GM21737 (cell line): ENCODE measurements at regions not wholly inside any gene's neighbourhood (a gene's known extent, or its start where the extent isn't known, plus 50 kb on each side); places are given as distances from the start of the nearest gene placed in this dataset.
"Not testable (repeated sequence)": the region's sequence is repeated elsewhere in the genome, so short reads cannot be mapped to it uniquely, and the experiment has no call there.

ENCODE experiments used
- ATAC-seq: cut with Tn5 transposase; IDR thresholded peaks from one replicate; pipeline ENCODE4 v1.9.1; 2021; ENCODE audit warnings: mild to moderate bottlenecking, moderate library complexity; ENCODE audit not compliant: unreplicated experiment

DNA sequence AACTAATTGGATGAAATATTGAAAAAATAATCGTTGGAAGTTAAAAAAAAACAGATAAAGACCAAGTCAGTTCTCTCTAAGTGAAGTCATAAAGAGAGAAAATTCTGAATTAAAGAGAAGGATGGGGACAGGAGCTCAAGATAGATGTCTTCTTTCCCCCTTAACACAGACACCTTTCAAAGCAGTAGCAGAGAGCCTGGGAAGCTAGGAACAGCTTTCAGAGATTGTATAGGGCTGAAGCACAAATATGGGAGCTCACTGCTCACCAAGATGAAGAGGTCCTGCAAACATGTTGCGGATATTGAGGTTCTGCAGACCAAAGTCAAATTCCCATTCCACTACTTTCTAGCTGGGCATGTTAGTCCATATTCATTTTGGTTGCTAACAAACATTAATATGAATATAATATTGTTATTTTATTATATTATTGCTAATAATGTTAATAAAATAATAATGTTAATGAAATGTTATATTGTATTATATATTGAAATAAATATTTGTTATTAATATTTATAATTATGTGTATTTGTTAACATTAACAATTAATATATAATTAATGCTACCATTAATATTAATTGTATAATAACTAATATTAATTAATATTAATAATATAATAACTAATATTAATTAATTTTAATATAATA is 319.1 kb downstream of the OXSM start:
- no peak for ATAC-seq

DNA sequence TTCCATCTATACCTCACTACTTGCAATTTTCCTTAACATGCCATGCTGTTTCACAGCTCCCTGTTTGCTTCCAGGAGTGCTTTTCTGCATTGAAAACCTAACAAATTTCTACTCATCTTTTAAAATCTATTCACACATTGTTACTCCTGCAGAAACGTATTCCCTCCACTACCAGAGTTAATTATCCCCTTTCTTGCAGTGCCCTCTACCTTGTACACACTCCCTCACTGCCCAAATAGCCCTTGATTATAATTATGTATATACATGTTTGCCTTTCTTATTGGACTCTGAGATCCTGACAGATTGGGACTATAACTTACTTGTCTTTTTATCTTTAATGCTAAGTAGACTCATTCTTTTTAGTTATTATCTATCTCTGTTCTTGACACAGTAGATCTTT is 325.0 kb downstream of the OXSM start:
- no peak for ATAC-seq

DNA sequence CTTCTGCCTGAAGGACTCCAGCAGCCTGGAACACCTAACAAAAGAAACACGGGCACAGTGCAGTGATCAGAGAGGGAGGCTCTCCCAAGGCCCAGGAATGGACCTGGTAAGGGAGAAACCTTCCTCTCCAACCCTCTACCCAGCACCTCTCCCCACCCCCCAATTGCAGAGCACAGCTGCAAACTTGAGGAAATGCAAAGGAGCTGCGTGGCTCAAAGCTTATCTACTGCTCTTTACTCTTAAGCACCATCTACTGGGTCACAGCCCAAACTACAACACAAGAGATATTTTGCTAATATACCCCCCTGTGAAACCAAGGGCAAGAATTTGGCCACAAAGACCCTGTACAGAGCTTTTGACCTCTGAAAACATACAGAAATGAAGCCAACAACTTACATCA is 328.3 kb downstream of the OXSM start:
- no peak for ATAC-seq

DNA sequence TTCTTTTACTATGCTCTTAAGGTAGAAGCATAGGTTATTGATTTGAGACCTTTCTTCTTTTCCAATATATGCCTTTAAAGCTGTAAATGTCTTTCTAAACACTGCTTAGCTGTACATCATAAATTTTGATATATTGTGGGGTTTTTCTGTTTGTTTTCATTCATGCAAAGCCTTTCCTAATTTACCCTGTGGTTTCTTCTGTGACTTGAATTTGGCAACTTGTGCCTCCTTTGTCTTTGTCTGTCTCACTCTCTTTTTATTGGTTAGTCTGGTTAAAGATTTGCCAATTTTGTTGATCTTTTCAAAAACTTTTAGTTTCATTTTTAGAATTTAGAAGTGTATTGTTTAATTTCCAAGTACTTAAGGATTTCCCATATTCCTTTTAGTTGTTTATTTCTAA is 343.1 kb downstream of the OXSM start:
- ATAC-seq = no peak

DNA sequence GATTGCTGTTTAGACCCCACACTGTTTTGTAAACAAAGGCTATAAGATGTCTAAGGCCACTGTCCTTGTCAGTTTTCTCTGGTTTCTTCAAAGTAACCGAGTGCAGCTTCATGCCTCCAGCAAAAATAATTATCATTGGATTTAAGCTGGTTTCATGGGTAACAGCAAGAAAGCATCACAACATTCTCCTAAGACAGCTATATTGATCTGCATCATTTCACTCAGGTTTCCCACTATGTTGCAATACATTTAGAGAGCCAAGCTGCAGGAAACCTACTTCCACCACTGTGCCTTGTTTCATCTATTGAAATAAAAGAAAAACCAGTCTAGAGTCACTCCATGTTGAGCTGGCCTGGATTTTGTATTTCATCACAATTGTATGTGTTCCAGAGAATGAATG is 351.4 kb downstream of the OXSM start:
- no peak for ATAC-seq

- no peak for ATAC-seq
Measured at GRCh38 chr3:26145769-26146168, 355.9 kb downstream of the OXSM start.

DNA sequence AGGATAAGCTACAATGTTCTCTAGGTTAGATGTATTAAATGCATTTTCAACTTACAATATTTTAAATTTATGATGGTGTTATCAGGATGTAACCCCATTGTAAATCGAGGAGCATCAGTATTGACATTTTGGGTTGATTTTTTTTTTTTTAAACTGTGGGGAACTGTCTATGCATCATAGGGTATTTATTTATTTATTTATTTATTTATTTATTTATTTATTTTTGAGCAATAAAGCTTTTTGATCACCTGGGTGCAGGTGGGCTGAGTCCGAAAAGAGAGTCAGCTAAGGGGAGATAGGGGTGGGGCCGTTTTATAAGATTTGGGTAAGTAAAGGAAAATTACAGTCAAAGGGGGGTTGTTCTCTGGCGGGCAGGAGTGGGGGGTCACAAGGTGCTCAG is 367.5 kb downstream of the OXSM start:
- ATAC-seq = not testable (repeated sequence)

GRCh38 chr3:26171006-26171405 is 381.1 kb downstream of the OXSM start:
- no peak for ATAC-seq

- no peak for ATAC-seq
Measured at GRCh38 chr3:26191556-26191955, 401.7 kb downstream of the OXSM start.

DNA sequence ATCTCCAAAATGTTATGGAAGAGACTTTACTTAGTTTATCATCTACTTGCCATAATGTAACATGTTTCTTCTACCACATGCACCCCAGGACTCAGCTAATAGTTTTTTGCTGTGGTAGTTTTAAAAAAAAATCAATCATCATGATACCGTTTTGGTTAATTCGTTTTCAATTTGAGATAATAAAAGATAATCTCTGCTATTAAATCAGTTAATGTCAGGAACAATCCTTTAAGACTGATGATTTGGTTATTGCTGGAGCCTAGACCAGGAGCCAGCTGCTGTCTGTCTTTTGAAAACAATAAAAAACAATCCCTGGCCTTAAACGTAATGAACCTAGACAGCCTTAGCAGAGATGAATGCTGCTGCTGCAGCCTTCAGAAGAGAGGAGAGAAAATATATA is 403.7 kb downstream of the OXSM start:
- ATAC-seq = no peak

DNA sequence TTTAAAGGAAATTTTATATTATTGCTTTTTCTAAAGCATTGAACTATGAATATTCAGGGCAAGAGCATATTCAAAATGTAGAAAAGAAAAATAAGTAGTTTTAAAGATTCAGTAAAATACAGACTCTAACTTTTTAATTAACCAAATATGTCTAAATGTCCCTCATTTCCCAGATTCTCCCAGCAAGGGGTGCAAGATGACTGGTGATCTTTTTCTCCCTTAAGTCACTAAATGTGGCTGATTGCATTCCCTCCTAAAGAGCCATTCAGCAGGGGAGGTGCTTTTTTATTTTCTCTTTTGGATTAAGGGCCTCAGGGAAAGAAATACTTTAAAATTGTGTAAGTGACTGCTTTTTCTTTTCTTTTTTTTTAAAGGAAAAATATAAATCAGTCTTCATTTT is 406.9 kb downstream of the OXSM start:
- ATAC-seq = no peak

DNA sequence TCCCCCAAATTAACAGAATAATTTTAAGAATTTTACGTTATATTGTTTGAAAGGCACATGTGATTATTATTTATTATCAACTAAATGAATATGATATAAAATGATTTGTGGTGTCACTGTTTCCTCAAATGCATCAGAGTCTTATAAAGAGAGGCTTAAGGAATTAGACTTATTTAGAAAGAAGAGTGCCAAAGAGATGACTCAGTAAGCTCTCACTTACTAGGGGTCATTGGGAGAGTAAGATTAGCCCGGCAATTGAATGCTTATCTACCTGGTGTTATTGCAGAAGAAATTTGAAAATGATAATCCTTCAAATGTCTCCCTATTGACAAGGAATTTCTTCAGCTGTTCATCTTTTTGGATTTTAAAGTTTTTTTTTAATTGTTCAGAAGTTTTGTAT is 408.7 kb downstream of the OXSM start:
- no peak for ATAC-seq

GRCh38 chr3:26202169-26202568 is 412.3 kb downstream of the OXSM start:
- ATAC-seq = no peak

DNA sequence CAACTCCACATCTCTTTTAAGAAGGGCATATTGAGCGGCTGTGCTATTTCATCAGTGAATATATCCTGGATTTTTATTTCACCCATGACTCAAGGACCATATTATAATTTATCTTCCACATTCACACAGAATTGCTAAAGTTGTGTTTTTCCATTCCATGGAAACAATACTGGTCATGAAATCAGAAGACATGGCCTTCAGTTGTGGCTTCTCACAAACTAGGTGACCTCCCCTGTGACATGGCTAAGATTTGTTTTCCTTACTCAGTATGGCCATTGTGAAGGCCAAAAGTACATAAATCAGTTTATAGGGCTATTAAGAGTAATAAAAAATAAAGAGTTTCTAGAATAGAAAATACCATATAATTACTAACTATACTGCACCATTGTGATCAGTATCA is 415.6 kb downstream of the OXSM start:
- no peak for ATAC-seq

DNA sequence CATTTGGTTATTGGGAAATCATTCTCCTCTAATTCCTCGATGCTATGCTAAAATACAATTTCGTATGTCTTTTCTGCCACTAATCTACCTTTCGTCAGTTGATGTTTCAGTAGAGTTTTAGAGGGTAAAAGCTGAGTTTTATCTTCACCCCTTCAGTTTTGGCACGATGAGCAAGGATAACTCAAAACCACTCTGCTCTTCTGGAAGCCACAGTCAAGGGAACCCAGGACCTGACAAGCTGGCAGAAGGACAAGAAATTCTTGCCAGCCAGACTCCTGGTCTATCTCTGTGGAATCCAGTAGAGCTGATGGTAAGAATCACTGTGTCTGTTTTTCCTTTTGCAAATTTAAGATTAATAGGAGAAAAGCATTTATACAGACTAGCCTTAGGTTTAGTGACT is 414.4 kb upstream of the LRRC3B start:
- ATAC-seq = no peak

DNA sequence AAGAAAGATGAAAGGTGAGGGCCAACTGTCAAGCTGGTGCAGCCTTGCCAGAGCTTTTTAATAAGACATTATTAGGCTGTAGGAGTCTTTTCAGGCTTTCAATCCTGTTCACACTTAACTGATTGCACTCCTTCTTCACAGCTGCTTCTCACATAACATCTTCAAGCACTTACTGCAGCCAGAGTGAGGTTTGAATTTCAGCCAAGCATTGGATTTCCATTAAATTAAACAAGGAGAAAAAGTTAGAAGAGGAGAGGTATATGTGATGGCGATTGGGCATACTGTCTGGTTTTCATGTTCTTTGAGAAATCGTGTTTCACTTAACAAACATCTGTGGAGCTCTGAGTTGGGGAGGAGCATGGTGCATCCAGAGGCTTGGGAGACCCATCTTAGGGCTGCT is 392.8 kb upstream of the LRRC3B start:
- no peak for ATAC-seq

- no peak for ATAC-seq
Measured at GRCh38 chr3:26233374-26233773, 389.2 kb upstream of the LRRC3B start.

GRCh38 chr3:26236531-26236930 is 386.0 kb upstream of the LRRC3B start:
- no peak for ATAC-seq

DNA sequence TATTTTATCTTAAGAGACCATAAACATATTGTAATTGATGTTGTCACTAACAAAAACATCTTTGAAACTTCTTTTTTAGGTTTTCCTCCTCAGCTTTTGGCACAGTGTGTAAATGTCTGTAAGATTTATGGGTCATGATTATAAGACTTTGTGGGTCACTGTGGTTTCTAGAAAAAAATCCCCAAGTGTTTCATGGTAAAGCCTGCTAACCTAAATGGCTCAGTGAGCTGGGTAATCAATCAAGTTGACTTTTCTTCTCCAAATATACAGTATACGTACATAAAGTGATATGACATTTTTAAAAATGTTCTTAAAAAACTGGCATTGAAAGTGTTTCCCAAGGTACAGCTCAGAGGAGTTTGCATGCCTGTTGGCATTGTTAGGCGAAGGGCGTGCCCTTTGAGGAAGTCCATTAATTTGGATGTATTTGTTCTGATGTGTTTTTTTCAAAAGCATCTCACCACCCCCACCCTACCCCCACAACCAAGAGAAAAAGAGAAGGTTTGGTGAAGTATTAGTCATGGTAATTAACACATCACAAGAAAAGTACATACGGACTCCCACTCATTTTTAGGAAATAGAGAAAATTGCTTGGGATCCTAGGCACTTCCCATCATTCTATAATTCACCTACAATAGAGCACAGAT is 385.4 kb upstream of the LRRC3B start:
- no peak for ATAC-seq

DNA sequence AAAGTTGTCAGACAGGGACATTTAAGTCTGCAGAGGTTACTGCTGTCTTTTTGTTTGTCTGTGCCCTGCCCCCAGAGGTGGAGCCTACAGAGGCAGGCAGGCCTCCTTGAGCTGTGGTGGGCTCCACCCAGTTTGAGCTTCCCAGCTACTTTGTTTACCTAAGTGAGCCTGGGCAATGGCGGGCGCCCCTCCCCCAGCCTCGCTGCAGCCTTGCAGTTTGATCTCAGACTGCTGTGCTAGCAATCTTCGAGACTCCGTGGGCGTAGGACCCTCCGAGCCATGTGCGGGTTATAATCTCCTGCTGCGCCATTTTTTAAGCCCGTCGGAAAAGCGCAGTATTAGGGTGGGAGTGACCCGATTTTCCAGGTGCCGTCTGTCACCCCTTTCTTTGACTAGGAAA is 378.0 kb upstream of the LRRC3B start:
- not testable (repeated sequence) for ATAC-seq

DNA sequence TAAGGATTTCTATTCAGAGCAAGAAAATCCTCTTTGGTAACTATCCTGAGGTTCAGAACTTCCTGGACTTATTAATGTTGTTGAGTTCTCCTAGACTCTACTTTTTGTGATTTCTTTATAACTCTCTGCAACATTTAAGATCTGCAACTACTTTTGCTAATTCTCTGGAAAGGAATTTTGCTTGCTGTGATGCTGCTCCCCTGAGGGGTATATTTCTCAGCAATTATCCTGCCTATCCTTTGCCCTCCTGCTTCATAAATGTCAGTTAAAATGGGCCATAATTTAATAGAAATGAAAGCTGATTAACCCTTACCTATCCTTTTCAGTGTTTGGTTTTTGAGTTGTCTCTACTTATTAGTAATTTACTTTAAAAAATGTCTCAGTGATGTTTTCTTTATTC is 377.3 kb upstream of the LRRC3B start:
- ATAC-seq = no peak

- no peak for ATAC-seq
Measured at GRCh38 chr3:26246901-26247300, 375.7 kb upstream of the LRRC3B start.

DNA sequence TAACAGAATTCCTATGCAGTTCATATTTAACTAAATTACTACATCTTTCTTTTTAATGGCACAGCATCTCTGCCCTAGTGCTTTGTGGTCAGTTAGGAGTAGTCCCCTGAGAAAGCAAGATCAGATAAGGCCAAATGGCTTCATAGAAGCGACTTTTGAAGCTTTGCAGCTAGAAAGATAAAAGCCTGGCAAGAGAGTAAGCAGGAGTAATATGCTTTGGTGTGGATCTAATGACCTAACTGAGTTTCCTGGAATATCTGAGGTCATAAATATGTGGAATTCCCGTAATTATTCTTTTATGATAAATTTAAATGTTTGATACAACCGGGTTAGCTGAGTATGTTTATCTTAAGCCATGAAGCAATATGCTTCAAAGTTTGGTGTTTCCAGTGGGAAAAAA is 374.9 kb upstream of the LRRC3B start:
- ATAC-seq = no peak
